GM12872 (cell line): ENCODE measurements at regions not wholly inside any gene's neighbourhood (a gene's known extent, or its start where the extent isn't known, plus 50 kb on each side); places are given as distances from the start of the nearest gene placed in this dataset.

Experiments used
- CTCF ChIP-seq: IDR thresholded peaks from 3 replicates; pipeline ENCODE4 v1.5.1; 2011; ENCODE audit warnings: low read depth, mild to moderate bottlenecking, low read length, moderate library complexity; ENCODE audit not compliant: insufficient read depth

DNA sequence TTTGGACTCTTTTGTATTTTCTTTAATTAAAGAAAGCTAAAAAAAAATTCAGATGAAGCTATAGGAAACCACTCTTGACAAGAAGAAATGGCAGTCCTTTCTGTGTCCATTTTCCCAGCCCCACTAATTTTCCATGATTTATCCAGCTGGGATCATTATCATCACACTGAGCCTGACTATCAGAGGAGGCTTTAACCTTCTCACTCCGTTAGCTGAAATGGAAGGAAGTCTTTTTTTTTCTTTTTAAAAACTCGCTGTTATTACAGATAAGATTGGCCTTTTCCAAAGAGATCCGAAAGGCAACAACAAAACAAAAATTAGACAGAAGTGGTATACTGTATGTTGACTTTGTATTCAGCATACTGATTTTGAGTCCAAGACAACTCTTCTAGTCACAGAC lies 366.2 kb upstream of the ROPN1 start:
- no peak for TF ChIP-seq CTCF

GRCh38 chr3:124360155-124360554 lies 368.2 kb upstream of the ROPN1 start:
- no peak for TF ChIP-seq CTCF

- no peak for TF ChIP-seq CTCF
Observed at GRCh38 chr3:124360563-124360962, 368.6 kb upstream of the ROPN1 start.

DNA sequence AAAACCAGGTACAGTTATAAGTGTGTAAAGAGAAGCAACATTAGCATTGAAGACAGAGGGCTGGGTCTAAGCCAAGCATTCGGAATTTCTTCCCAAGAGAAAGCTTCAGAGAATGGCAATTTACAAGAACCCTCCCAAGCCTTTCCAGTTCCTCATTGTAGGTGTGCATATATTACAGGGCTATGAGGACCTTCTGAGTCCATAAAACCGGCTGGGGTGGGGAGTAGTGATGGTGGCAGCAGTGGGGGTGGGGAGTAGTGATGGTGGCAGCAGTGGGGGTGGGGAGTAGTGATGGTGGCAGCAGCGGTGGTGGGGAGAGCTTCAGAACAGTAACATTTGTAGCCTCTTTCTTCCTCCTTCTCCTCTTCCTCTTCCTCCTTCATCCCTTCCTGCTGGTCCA lies 368.7 kb upstream of the UMPS start:
- TF ChIP-seq CTCF = no peak

DNA sequence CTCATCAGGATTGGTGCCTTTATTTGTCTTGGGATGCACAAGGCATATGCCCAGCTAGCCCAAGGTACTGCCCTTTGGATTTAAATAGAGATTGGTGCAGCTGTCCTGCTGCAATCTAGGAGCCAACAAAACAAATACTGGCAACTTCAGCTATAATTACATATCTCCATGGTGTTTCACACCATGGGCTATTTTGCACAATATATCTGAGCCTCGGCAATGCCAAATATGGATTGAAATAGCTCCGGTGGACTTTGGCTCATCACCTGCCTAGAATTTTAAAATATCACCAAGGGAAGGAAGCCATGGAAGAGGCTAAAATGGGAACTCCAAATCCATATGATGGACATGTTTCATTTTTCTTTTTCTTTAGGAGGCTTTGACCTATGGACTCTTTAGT lies 367.8 kb upstream of the UMPS start:
- no peak for TF ChIP-seq CTCF

DNA sequence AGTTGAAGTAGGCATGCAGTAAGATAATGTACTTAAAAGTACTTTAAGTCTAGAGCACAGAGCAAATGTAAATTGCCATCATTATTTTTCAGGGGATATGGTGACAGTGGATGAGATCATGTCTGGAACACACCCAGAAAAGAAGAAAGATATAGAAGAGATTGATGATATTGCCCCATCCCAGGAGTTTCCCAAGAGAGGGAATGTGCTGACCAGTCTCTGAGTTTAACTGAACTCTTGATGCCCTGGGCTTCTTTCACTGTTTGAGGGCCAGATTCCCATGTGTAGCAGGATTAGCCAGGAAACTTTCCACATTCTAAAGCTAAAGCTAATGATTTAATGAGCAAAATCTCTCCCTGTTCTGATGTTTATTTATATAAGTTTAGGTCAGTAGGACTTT lies 366.8 kb upstream of the UMPS start:
- no peak for TF ChIP-seq CTCF

- TF ChIP-seq CTCF = no peak
Observed at GRCh38 chr3:124364317-124365020, 365.8 kb upstream of the UMPS start.
